Stimulated activated effector memory CD8-positive, alpha-beta T cell treated with anti-CD3 and anti-CD28 coated beads, Interleukin-12 subunit alpha, Interleukin-12 subunit beta, amount 100 ng/mL, for 72 hours (primary cell): ENCODE measurements at regions not wholly inside any gene's neighbourhood (a gene's known extent, or its start where the extent isn't known, plus 50 kb on each side); places are given as distances from the start of the nearest gene placed in this dataset.
"Not testable (repeated sequence)": the region's sequence is repeated elsewhere in the genome, so short reads cannot be mapped to it uniquely, and the experiment has no call there.

Source experiments
- ATAC-seq: fragments of 150-1000 bp; cut with Tn5 transposase; 2 replicates; pipeline ENCODE4 v1.10.0; 2021
- DNase-seq, 2 donors: peaks; one replicate each; pipeline ENCODE4 v3.0.0; 2021 to 2022; ENCODE audit warnings: low spot score in 2 of 2
- H3K27ac Mint-ChIP-seq: one replicate; pipeline ENCODE4 v1.8.0; 2022; ENCODE audit warnings: mild to moderate bottlenecking, mixed read lengths
- H3K36me3 Mint-ChIP-seq: one replicate; pipeline ENCODE4 v1.8.0; 2022; ENCODE audit warnings: mild to moderate bottlenecking, mixed read lengths
- H3K4me1 Mint-ChIP-seq: one replicate; pipeline ENCODE4 v1.8.0; 2022; ENCODE audit warnings: mixed read lengths
- H3K4me3 Mint-ChIP-seq: one replicate; pipeline ENCODE4 v1.8.0; 2022; ENCODE audit warnings: mild to moderate bottlenecking, mixed read lengths
- H3K9me3 Mint-ChIP-seq: one replicate; pipeline ENCODE4 v1.8.0; 2022; ENCODE audit warnings: mixed read lengths

GRCh38 chr4:183004370-183004769 lies 87.2 kb upstream of the DCTD start:
- DNase-seq, H3K9me3 Mint-ChIP-seq, H3K27ac Mint-ChIP-seq: not testable (repeated sequence)

GRCh38 chr4:182994171-182994570 lies 77.0 kb upstream of the DCTD start:
- no peak overlapping the region for H3K27ac Mint-ChIP-seq
- H3K4me3 Mint-ChIP-seq = no peak overlapping the region
- DNase-seq = no peak

More at GRCh38 chr4:183004370-183004769, 87.2 kb upstream of the DCTD start:
- not testable (repeated sequence) for H3K4me3 Mint-ChIP-seq, H3K36me3 Mint-ChIP-seq, H3K4me1 Mint-ChIP-seq, ATAC-seq

GRCh38 chr4:182978152-182978827 lies 61.1 kb upstream of the DCTD start:
- no peak for DNase-seq
- Mint-ChIP-seq H3K27ac (peak overlapping the region; percentile 48), H3K9me3 (no peaks in the 10 kb centered on the region), H3K36me3 (no peaks in the 10 kb centered on the region), H3K4me1 (peaks cover 12% of the 10 kb centered on the region), H3K4me3 (no peak overlapping the region)
- peak; percentile 36 for ATAC-seq

More at GRCh38 chr4:182994171-182994570, 77.0 kb upstream of the DCTD start:
- H3K36me3 Mint-ChIP-seq = no peaks in the 10 kb centered on the region
- H3K9me3 Mint-ChIP-seq = peaks cover 9% of the 10 kb centered on the region
- ATAC-seq = no peak
- H3K4me1 Mint-ChIP-seq = no peaks in the 10 kb centered on the region

GRCh38 chr4:182975806-182976205 lies 58.6 kb upstream of the DCTD start:
- Mint-ChIP-seq H3K4me3 (peak overlapping the region; percentile 22), H3K36me3 (no peaks in the 10 kb centered on the region), H3K4me1 (peaks cover 12% of the 10 kb centered on the region), H3K9me3 (no peaks in the 10 kb centered on the region), H3K27ac (peak overlapping the region; percentile 81)
- DNase-seq (no peak), ATAC-seq (peak; percentile 100)

- H3K27ac Mint-ChIP-seq = no peak overlapping the region
- no peak for ATAC-seq
- no peaks in the 10 kb centered on the region for H3K36me3 Mint-ChIP-seq
- DNase-seq = no peak
- no peak overlapping the region for H3K4me3 Mint-ChIP-seq
- peaks cover 12% of the 10 kb centered on the region for H3K4me1 Mint-ChIP-seq
- no peaks in the 10 kb centered on the region for H3K9me3 Mint-ChIP-seq
Measured at GRCh38 chr4:182973941-182974340, 56.8 kb upstream of the DCTD start.

DNA sequence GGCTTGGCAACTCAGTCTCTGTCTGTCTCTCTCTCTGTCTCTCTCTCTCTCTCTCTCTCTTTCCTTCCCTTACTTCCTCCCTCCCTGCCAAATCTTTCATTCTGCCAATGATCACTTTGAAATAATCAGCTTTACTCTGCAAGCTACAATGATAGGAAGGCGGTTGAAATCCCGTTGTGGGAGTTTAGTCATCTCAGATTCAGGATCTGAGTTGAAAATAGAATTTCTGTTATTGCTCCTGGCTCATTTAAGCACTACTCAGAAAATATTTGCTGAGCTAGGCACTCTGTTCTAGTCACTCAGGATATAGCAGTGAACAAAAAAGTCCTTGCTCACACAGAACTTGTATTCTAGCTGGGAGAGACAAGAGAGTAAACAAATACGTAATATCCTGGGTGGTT lies 56.3 kb upstream of the DCTD start:
- Mint-ChIP-seq H3K9me3 (no peaks in the 10 kb centered on the region), H3K27ac (no peak overlapping the region), H3K4me1 (peaks cover 9% of the 10 kb centered on the region), H3K4me3 (no peak overlapping the region), H3K36me3 (no peaks in the 10 kb centered on the region)
- DNase-seq = no peak
- ATAC-seq = no peak

DNA sequence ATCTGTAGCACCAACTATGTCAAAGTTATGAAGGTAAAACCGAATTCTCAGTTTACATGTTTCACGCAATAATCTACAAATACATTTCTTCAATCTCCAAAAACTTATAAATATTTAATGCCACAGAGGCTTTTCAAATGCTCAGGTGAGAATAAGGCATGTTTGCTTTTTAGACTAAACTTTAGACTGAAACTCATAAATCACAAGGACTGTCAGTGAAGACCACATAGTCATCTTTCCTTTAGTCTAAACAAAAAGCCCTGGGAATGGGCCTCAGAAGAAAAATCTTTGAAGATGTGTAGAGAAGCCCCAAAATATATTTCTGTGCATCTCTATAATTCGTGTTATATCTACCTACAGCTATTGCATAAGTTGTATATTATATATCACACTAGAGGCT lies 54.5 kb upstream of the DCTD start:
- peaks cover 6% of the 10 kb centered on the region for H3K4me1 Mint-ChIP-seq

DNA sequence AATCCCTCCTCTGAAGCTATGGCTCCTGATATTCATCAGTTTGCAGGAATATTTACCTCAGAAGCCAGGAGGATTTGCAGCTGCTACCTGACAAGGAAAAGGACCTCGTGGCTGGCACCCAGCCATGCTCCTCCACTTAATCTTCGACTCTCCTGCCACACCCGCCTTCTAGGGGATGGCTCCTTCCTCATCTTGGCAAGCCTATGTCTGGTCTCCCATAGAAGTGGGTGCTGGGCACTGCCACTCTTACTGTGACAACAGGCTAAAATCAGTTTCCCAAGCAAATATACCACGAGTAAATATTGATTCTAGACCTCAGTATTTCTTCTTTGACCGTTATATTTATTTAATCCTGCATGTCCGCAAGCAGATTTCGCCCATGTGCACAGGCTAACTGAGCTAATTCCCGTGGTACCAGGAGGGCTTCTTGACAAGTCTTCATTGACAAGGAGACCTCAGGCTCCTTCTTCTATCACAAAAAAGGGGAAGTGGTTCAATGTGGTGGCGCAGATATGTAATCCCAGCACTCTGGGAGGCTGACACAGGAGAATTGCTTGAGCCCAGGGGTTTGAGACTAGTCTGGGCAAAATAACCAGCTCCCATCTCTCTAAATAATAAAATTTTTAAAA lies 52.6 kb upstream of the DCTD start:
- no peaks in the 10 kb centered on the region for H3K36me3 Mint-ChIP-seq
- ATAC-seq (no peak), DNase-seq (no peak)
- H3K27ac Mint-ChIP-seq = no peak overlapping the region
- no peak overlapping the region for H3K4me3 Mint-ChIP-seq
- H3K9me3 Mint-ChIP-seq = no peaks in the 10 kb centered on the region
- no peaks in the 10 kb centered on the region for H3K4me1 Mint-ChIP-seq

More for the DNA sequence above, 54.5 kb upstream of the DCTD start:
- Mint-ChIP-seq H3K9me3 (no peaks in the 10 kb centered on the region), H3K36me3 (no peaks in the 10 kb centered on the region), H3K27ac (no peak overlapping the region), H3K4me3 (no peak overlapping the region)
- DNase-seq (no peak), ATAC-seq (no peak)

- no peak overlapping the region for H3K27ac Mint-ChIP-seq
- no peak for DNase-seq
- H3K9me3 Mint-ChIP-seq = no peaks in the 10 kb centered on the region
- ATAC-seq = no peak
- no peaks in the 10 kb centered on the region for H3K36me3 Mint-ChIP-seq
- no peaks in the 10 kb centered on the region for H3K4me1 Mint-ChIP-seq
- H3K4me3 Mint-ChIP-seq = no peak overlapping the region
Measured at GRCh38 chr4:182968917-182969650, 51.9 kb upstream of the DCTD start.

- Mint-ChIP-seq H3K4me1 (no peaks in the 10 kb centered on the region), H3K4me3 (no peak overlapping the region), H3K36me3 (no peaks in the 10 kb centered on the region), H3K27ac (no peak overlapping the region), H3K9me3 (no peaks in the 10 kb centered on the region)
- no peak for ATAC-seq
- no peak for DNase-seq
Measured at GRCh38 chr4:182967403-182967802, 50.2 kb upstream of the DCTD start.
